ENCODE measurements at regions not wholly inside any gene's neighbourhood (a gene's known extent, or its start where the extent isn't known, plus 50 kb on each side); places are given as distances from the start of the nearest gene placed in this dataset.

DNA sequence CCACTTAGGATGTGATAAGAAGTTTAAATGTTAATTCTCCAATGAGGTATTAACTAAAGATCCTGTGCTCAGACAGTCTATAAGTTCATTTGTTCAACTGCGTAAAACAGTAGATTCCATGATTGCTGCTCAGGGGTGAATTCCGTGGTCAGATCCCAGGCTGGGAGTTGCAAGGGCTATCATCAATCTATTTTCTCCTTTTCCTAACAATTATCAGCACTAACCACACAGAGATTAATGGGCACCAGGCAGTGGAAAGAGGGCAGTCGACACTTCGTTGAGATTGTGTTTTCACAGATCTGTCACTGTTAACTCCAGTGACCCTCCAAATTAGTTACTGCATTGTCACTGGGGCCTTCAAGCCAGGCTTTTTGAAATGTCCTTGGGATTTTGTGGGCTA is 154.1 kb upstream of the SPRED2 start:
- no peak for TF ChIP-seq EZH2phosphoT487 (IDR thresholded peaks at IDR 0.05; ENCODE audit: low read length)
- TF ChIP-seq, protein P1, sequence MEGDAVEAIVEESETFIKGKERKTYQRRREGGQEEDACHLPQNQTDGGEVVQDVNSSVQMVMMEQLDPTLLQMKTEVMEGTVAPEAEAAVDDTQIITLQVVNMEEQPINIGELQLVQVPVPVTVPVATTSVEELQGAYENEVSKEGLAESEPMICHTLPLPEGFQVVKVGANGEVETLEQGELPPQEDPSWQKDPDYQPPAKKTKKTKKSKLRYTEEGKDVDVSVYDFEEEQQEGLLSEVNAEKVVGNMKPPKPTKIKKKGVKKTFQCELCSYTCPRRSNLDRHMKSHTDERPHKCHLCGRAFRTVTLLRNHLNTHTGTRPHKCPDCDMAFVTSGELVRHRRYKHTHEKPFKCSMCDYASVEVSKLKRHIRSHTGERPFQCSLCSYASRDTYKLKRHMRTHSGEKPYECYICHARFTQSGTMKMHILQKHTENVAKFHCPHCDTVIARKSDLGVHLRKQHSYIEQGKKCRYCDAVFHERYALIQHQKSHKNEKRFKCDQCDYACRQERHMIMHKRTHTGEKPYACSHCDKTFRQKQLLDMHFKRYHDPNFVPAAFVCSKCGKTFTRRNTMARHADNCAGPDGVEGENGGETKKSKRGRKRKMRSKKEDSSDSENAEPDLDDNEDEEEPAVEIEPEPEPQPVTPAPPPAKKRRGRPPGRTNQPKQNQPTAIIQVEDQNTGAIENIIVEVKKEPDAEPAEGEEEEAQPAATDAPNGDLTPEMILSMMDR (IDR thresholded peaks at IDR 0.05; ENCODE audit: low read length): no peak
